ENCODE measurements at regions not wholly inside any gene's neighbourhood (a gene's known extent, or its start where the extent isn't known, plus 50 kb on each side); places are given as distances from the start of the nearest gene placed in this dataset.

GRCh38 chr20:40232756-40233155 lies 456.3 kb downstream of the MAFB start:
- DNase-seq, result no peak
- H3K27ac Mint-ChIP-seq, result no peak overlapping the region
- ATAC-seq, result no peak
- H3K4me3 Mint-ChIP-seq, result no peak overlapping the region
- H3K4me1 Mint-ChIP-seq (ENCODE audit: low read depth), result no peaks in the 10 kb centered on the region
- no peaks in the 10 kb centered on the region for H3K36me3 Mint-ChIP-seq (ENCODE audit: low read depth)
- no peaks in the 10 kb centered on the region for H3K9me3 Mint-ChIP-seq
- POLR2A ChIA-PET, result no interaction called here
- intact Hi-C loops (cut with micrococcal nuclease), result no loop called here
- CTCF ChIA-PET, result no interaction called here
- peaks cover 4% of the 10 kb centered on the region for H3K27me3 Mint-ChIP-seq
- TF ChIP-seq CTCF (IDR thresholded peaks at IDR 0.05), result no peak

GRCh38 chr20:40232273-40232672 lies 456.8 kb downstream of the MAFB start:
- POLR2A ChIA-PET, result no interaction called here
- CTCF ChIA-PET, result no interaction called here
- no peaks in the 10 kb centered on the region for H3K9me3 Mint-ChIP-seq
- ATAC-seq (no peak), DNase-seq (no peak)
- H3K4me1 Mint-ChIP-seq (ENCODE audit: low read depth), result no peaks in the 10 kb centered on the region
- intact Hi-C loops (cut with micrococcal nuclease), result no loop called here
- peaks cover 4% of the 10 kb centered on the region for H3K27me3 Mint-ChIP-seq
- H3K36me3 Mint-ChIP-seq (ENCODE audit: low read depth), result no peaks in the 10 kb centered on the region
- no peak overlapping the region for H3K27ac Mint-ChIP-seq
- H3K4me3 Mint-ChIP-seq, result no peak overlapping the region
- TF ChIP-seq CTCF (IDR thresholded peaks at IDR 0.05), result no peak

- ChIA-PET POLR2A (no interaction called here), CTCF (no interaction called here)
- H3K4me1 Mint-ChIP-seq (ENCODE audit: low read depth), result no peaks in the 10 kb centered on the region
- no peaks in the 10 kb centered on the region for H3K9me3 Mint-ChIP-seq
- intact Hi-C loops (cut with micrococcal nuclease), result no loop called here
- DNase-seq (no peak), ATAC-seq (no peak)
- H3K27ac Mint-ChIP-seq, result no peak overlapping the region
- H3K4me3 Mint-ChIP-seq, result no peak overlapping the region
- TF ChIP-seq CTCF (IDR thresholded peaks at IDR 0.05), result no peak
- peaks cover 4% of the 10 kb centered on the region for H3K27me3 Mint-ChIP-seq
- H3K36me3 Mint-ChIP-seq (ENCODE audit: low read depth), result no peaks in the 10 kb centered on the region
Measured at GRCh38 chr20:40230486-40230885, 458.6 kb downstream of the MAFB start.

- Mint-ChIP-seq H3K4me3 (no peak overlapping the region), H3K9me3 (no peaks in the 10 kb centered on the region), H3K27ac (no peak overlapping the region), H3K27me3 (peaks cover 4% of the 10 kb centered on the region), H3K4me1 (ENCODE audit: low read depth) (no peaks in the 10 kb centered on the region), H3K36me3 (ENCODE audit: low read depth) (no peaks in the 10 kb centered on the region)
- TF ChIP-seq CTCF (IDR thresholded peaks at IDR 0.05), result no peak
- DNase-seq, result no peak
- ATAC-seq, result no peak
- POLR2A ChIA-PET, result no interaction called here
- intact Hi-C loops (cut with micrococcal nuclease), result no loop called here
- CTCF ChIA-PET, result no interaction called here
Measured at GRCh38 chr20:40225596-40225995, 463.4 kb downstream of the MAFB start.

- intact Hi-C loops (cut with micrococcal nuclease), result no loop called here
- Mint-ChIP-seq H3K9me3 (no peaks in the 10 kb centered on the region), H3K4me1 (ENCODE audit: low read depth) (no peaks in the 10 kb centered on the region), H3K27me3 (peaks cover 3% of the 10 kb centered on the region), H3K27ac (no peak overlapping the region), H3K4me3 (no peak overlapping the region), H3K36me3 (ENCODE audit: low read depth) (no peaks in the 10 kb centered on the region)
- TF ChIP-seq CTCF (IDR thresholded peaks at IDR 0.05), result no peak
- DNase-seq, result no peak
- no peak for ATAC-seq
- CTCF ChIA-PET, result no interaction called here
- POLR2A ChIA-PET, result no interaction called here
Measured at GRCh38 chr20:40223810-40224209, 465.2 kb downstream of the MAFB start.

Measured in activated CD8-positive, alpha-beta T cell treated with anti-CD3 and anti-CD28 coated beads for 36 hours (primary cell).